IMR-90 (cell line): ENCODE measurements at regions not wholly inside any gene's neighbourhood (a gene's known extent, or its start where the extent isn't known, plus 50 kb on each side); places are given as distances from the start of the nearest gene placed in this dataset.

ENCODE experiments used
- ATAC-seq: fragments of 200-7000 bp; cut with Tn5 transposase; 2 replicates; pipeline ENCODE4 v1.9.1; 2020; ENCODE audit warnings: low read depth, mild to moderate bottlenecking, moderate library complexity
- BruUV-seq: library from RNA; stranded (reverse); fragments of 400-500 nt; replicated peaks from 2 replicates; lab custom pipeline; 2021; lab: Mats Ljungman, UMichigan
- CTCF ChIA-PET: fragments of 300-600 bp; formaldehyde crosslinking; extraction: SDS; loops from one replicate; lab custom pipeline; 2021; ENCODE audit warnings: antibody characterized with exemption; lab: Yijun Ruan, JAX
- POLR2A ChIA-PET: fragments of 300-600 bp; sonication (Branson Sonifier 250); formaldehyde crosslinking; loops from one replicate; lab custom pipeline; 2022; ENCODE audit warnings: antibody characterized with exemption; ENCODE audit not compliant: unreplicated experiment; lab: Charles Lee
- DNase-seq: peaks from one replicate; pipeline ENCODE4 v3.0.0; 2013
- H2AFZ ChIP-seq: replicated peaks from 2 replicates; pipeline ENCODE3; 2013; ENCODE audit warnings: low read length, mild to moderate bottlenecking; ENCODE audit not compliant: poor library complexity
- H2AK5ac ChIP-seq: 2 replicates; pipeline ENCODE4 v1.6.1; 2013; ENCODE audit warnings: low read depth, low read length, inconsistent platforms
- H2AK9ac ChIP-seq: replicated peaks from 2 replicates; pipeline ENCODE3; 2013; ENCODE audit warnings: mild to moderate bottlenecking, low read depth, low read length, moderate library complexity; ENCODE audit not compliant: poor library complexity
- H2BK120ac ChIP-seq: 2 replicates; pipeline ENCODE4 v1.6.1; 2013; ENCODE audit warnings: low read depth, low read length, inconsistent platforms
- H2BK15ac ChIP-seq: 3 replicates; pipeline ENCODE4 v1.6.1; 2013; ENCODE audit warnings: low read depth, low read length, inconsistent platforms
- H2BK20ac ChIP-seq: 2 replicates; pipeline ENCODE4 v1.6.1; 2013; ENCODE audit warnings: low read depth, mild to moderate bottlenecking, inconsistent platforms, low read length, moderate library complexity
- H2BK5ac ChIP-seq: 2 replicates; pipeline ENCODE4 v1.6.1; 2013; ENCODE audit warnings: mild to moderate bottlenecking, low read depth, low read length, inconsistent platforms; ENCODE audit not compliant: poor library complexity, severe bottlenecking
- H3K14ac ChIP-seq: replicated peaks from 2 replicates; pipeline ENCODE4 v1.6.1; 2013; ENCODE audit warnings: low read depth, low read length, inconsistent platforms
- H3K18ac ChIP-seq: 2 replicates; pipeline ENCODE4 v1.6.1; 2013; ENCODE audit warnings: low read depth, low read length, control low read depth
- H3K23ac ChIP-seq: 2 replicates; pipeline ENCODE4 v1.6.1; 2013; ENCODE audit warnings: low read depth, low read length, inconsistent platforms
- H3K27ac ChIP-seq: 2 replicates; pipeline ENCODE4 v1.5.1; 2013; ENCODE audit warnings: mild to moderate bottlenecking, control low read depth, low read length; ENCODE audit not compliant: insufficient read depth
- H3K27me3 ChIP-seq: 2 replicates; pipeline ENCODE4 v1.6.1; 2013; ENCODE audit warnings: low read length; ENCODE audit not compliant: control insufficient read depth, insufficient read depth
- H3K36me3 ChIP-seq: 2 replicates; pipeline ENCODE4 v1.6.1; 2013; ENCODE audit warnings: low read length, mixed read lengths; ENCODE audit not compliant: control insufficient read depth, insufficient read depth
- H3K4ac ChIP-seq: 2 replicates; pipeline ENCODE4 v1.6.1; 2013; ENCODE audit warnings: low read depth, low read length, inconsistent platforms
- H3K4me1 ChIP-seq: 2 replicates; pipeline ENCODE4 v1.6.1; 2013; ENCODE audit warnings: low read length, mixed read lengths; ENCODE audit not compliant: control insufficient read depth, insufficient read depth
- H3K4me2 ChIP-seq: 2 replicates; pipeline ENCODE4 v1.6.1; 2013; ENCODE audit warnings: low read depth, mild to moderate bottlenecking, control low read depth, low read length, moderate library complexity
- H3K4me3 ChIP-seq: 2 replicates; pipeline ENCODE4 v1.5.1; 2013; ENCODE audit warnings: low read depth, mild to moderate bottlenecking, control low read depth, low read length, moderate library complexity; ENCODE audit not compliant: insufficient read depth
- H3K56ac ChIP-seq: 2 replicates; pipeline ENCODE4 v1.6.1; 2013; ENCODE audit warnings: low read length, inconsistent platforms; ENCODE audit not compliant: insufficient read depth; ENCODE audit errors: extremely low read depth
- H3K79me1 ChIP-seq, 2 experiments: 2 replicates each; pipeline ENCODE4 v1.6.1; 2013; ENCODE audit warnings: low read length in 2 of 2, inconsistent platforms in 1 of 2, low read depth in 1 of 2
- H3K9ac ChIP-seq: 2 replicates; pipeline ENCODE4 v1.6.1; 2013; ENCODE audit warnings: low read depth, low read length, control low read depth
- H3K9me1 ChIP-seq: 2 replicates; pipeline ENCODE4 v1.6.1; 2013; ENCODE audit warnings: low read length, inconsistent platforms; ENCODE audit not compliant: insufficient read depth
- H3K9me3 ChIP-seq: 2 replicates; pipeline ENCODE4 v1.6.1; 2013; ENCODE audit warnings: low read length; ENCODE audit not compliant: control insufficient read depth, insufficient read depth
- H4K20me1 ChIP-seq: 2 replicates; pipeline ENCODE4 v1.6.1; 2013; ENCODE audit warnings: low read length, inconsistent platforms; ENCODE audit not compliant: insufficient read depth
- H4K5ac ChIP-seq: 2 replicates; pipeline ENCODE4 v1.6.1; 2013; ENCODE audit warnings: mild to moderate bottlenecking, low read depth, low read length, control low read depth
- H4K8ac ChIP-seq, 2 experiments: 2 replicates each; pipeline ENCODE4 v1.6.1; 2013; ENCODE audit warnings: low read depth in 2 of 2, low read length in 2 of 2, control low read depth in 1 of 2, inconsistent platforms in 1 of 2
- H4K91ac ChIP-seq: 2 replicates; pipeline ENCODE4 v1.6.1; 2013; ENCODE audit warnings: low read depth, low read length, inconsistent platforms; ENCODE audit not compliant: insufficient read depth
- BHLHE40 ChIP-seq: fragments of 150-350 bp; IDR thresholded peaks from 2 replicates; pipeline ENCODE4 v1.6.1; 2016; ENCODE audit warnings: mild to moderate bottlenecking, low read depth, low read length
- NFE2L2 ChIP-seq: fragments of 150-350 bp; IDR thresholded peaks from 2 replicates; pipeline ENCODE4 v1.6.1; 2016; ENCODE audit warnings: low read depth, mild to moderate bottlenecking, low read length
- RFX5 ChIP-seq: IDR thresholded peaks from 2 replicates; pipeline ENCODE4 v1.8.0; 2012; ENCODE audit warnings: low read depth, mild to moderate bottlenecking, low read length, moderate library complexity
- WGBS, 2 experiments: methylation state at CpG; one replicate each; pipeline versions ENCODE4 v1.1.5 to v1.1.7; 2013; ENCODE audit warnings: missing lambda C conversion rate in 2 of 2; ENCODE audit not compliant: insufficient read length in 1 of 2; ENCODE audit errors: extremely low coverage in 2 of 2; 5-methylcytosine and 5-hydroxymethylcytosine counted together
- dilution Hi-C: fragments of 300-500 bp; cut with HindIII; formaldehyde crosslinking; loops from one replicate; pipeline ENCODE4 v1.14.3; 2018; ENCODE audit warnings: low sequenced_read_pairs; ENCODE audit not compliant: unreplicated experiment
- in situ Hi-C: fragments of 300-500 bp; cut with MboI; formaldehyde crosslinking; loops from 3 replicates; pipeline ENCODE4 v1.14.3; 2019; ENCODE audit warnings: low sequenced_read_pairs, inconsistent platforms, mixed read lengths
- intact Hi-C: fragments of 100-400 bp; cut with micrococcal nuclease; formaldehyde crosslinking; loops from 2 replicates; pipeline ENCODE4 v1.10.0; 2022

DNA sequence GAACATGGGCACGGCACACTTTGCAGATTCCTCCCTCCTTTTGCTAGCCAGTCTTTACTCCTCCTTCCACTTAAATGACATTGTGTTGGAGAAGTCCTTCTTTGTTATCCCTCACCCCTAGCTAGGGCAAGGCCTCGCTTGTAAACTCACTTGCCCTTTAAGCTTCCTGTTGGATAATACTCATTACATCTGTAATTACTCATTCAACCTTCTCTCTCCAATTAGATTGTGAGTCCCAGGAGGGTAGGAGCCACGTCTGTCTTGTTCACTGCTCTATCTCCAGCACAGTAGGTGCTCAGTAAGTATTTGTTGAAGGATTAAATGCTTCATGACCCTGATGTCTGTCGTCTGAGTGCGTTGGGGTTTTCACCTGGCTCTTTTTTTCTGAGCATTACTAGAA, 98.7 kb upstream of the USP24 start:
- POLR2A ChIA-PET, result no interaction called here
- H3K14ac ChIP-seq, result peak overlapping the region; percentile 75; the same call in 1 of the 2 replicates
- no TSS peak for BruUV-seq
- TF ChIP-seq BHLHE40 (no peak), RFX5 (no peak), NFE2L2 (no peak)
- 0 out of 4 replicates have a peak, but pooled peaks cover 0 to 6% of the 10 kb centered on the region in 2 experiments for H3K79me1 ChIP-seq
- intact Hi-C loops, result no loop called here
- H2AK9ac ChIP-seq, result no peak overlapping the region
- H3K4me3 ChIP-seq, result no peak overlapping the region
- peak overlapping the region; percentile 54 for H3K4ac ChIP-seq
- no peaks in the 10 kb centered on the region for H3K36me3 ChIP-seq
- peaks cover 20% of the 10 kb centered on the region for H3K9me1 ChIP-seq
- no peak overlapping the region for H3K27ac ChIP-seq
- no peaks in the 10 kb centered on the region for H4K20me1 ChIP-seq
- H3K4me1 ChIP-seq, result peaks cover 28% of the 10 kb centered on the region
- no peak overlapping the region for H4K5ac ChIP-seq
- H3K9ac ChIP-seq, result no peak overlapping the region
- H2AK5ac ChIP-seq, result peak overlapping the region; percentile 71; the same call in 1 of the 2 replicates
- H2BK15ac ChIP-seq, result peak overlapping the region; percentile 9; the same call in 2 of the 3 replicates
- peak overlapping the region; percentile 53 for H2AFZ ChIP-seq
- ATAC-seq, result no peak
- no peaks in the 10 kb centered on the region for H3K27me3 ChIP-seq
- H3K56ac ChIP-seq, result no peak overlapping the region
- WGBS, 2 experiments, result no CpG with 5 or more reads among the region's 5 CpGs
- peak overlapping the region; percentile 68 for H2BK120ac ChIP-seq
- no peak overlapping the region for H4K91ac ChIP-seq
- peak overlapping the region; percentile 24 for H3K18ac ChIP-seq
- no peak overlapping the region for H3K4me2 ChIP-seq
- peak overlapping the region; percentile 39; the same call in 1 of the 2 replicates for H3K23ac ChIP-seq
- peak overlapping the region; percentile 13 to 70 for H4K8ac ChIP-seq
- in situ Hi-C loops, result no loop called here
- CTCF ChIA-PET, result no interaction called here
- dilution Hi-C loops, result no loop called here
- peak; percentile 38 for DNase-seq
- H3K9me3 ChIP-seq, result no peaks in the 10 kb centered on the region
- H2BK20ac ChIP-seq, result peak overlapping the region; percentile 3; the same call in 1 of the 2 replicates
- H2BK5ac ChIP-seq, result no peak overlapping the region
